ENCODE measurements at regions not wholly inside any gene's neighbourhood (a gene's known extent, or its start where the extent isn't known, plus 50 kb on each side); places are given as distances from the start of the nearest gene placed in this dataset.

- Histone ChIP-seq H3K27me3 (ENCODE audit: insufficient read depth, poor library complexity, severe bottlenecking) (no peaks in the 10 kb centered on the region), H3K27ac (replicated peaks) (no peak overlapping the region), H3K4me3 (replicated peaks; ENCODE audit: insufficient read depth, low read length) (no peak overlapping the region)
- DNase-seq (ENCODE audit: low read depth in 1 of 2, low spot score in 1 of 2) = no peak
- no peak for TF ChIP-seq REST (IDR thresholded peaks at IDR 0.05; ENCODE audit: insufficient replicate concordance, low read depth)
- no peak for TF ChIP-seq CTCF (IDR thresholded peaks at IDR 0.05; ENCODE audit: insufficient read depth, low read length)
- TF ChIP-seq POLR2AphosphoS5 (IDR thresholded peaks at IDR 0.05; ENCODE audit: low read depth) = no peak
- TF ChIP-seq SPI1 (IDR thresholded peaks at IDR 0.05; ENCODE audit: borderline replicate concordance, low read depth) = no peak
- TF ChIP-seq GABPA (IDR thresholded peaks at IDR 0.05; ENCODE audit: low read depth) = no peak
Observed at GRCh38 chr17:10907370-10907769, 69.5 kb upstream of the PIRT start.

- Histone ChIP-seq H3K27ac (replicated peaks) (no peak overlapping the region), H3K4me3 (replicated peaks; ENCODE audit: insufficient read depth, low read length) (no peak overlapping the region), H3K27me3 (ENCODE audit: insufficient read depth, poor library complexity, severe bottlenecking) (no peaks in the 10 kb centered on the region)
- no peak for DNase-seq (ENCODE audit: low read depth in 1 of 2, low spot score in 1 of 2)
- TF ChIP-seq SPI1 (IDR thresholded peaks at IDR 0.05; ENCODE audit: borderline replicate concordance, low read depth) (no peak), GABPA (IDR thresholded peaks at IDR 0.05; ENCODE audit: low read depth) (no peak), REST (IDR thresholded peaks at IDR 0.05; ENCODE audit: insufficient replicate concordance, low read depth) (no peak), POLR2AphosphoS5 (IDR thresholded peaks at IDR 0.05; ENCODE audit: low read depth) (no peak), CTCF (IDR thresholded peaks at IDR 0.05; ENCODE audit: insufficient read depth, low read length) (no peak)
Observed at GRCh38 chr17:10899281-10899680, 61.4 kb upstream of the PIRT start.

- Histone ChIP-seq H3K27me3 (ENCODE audit: insufficient read depth, poor library complexity, severe bottlenecking) (no peaks in the 10 kb centered on the region), H3K27ac (replicated peaks) (no peak overlapping the region), H3K4me3 (replicated peaks; ENCODE audit: insufficient read depth, low read length) (no peak overlapping the region)
- DNase-seq (ENCODE audit: low read depth in 1 of 2, low spot score in 1 of 2) = no peak
- TF ChIP-seq REST (IDR thresholded peaks at IDR 0.05; ENCODE audit: insufficient replicate concordance, low read depth) (no peak), GABPA (IDR thresholded peaks at IDR 0.05; ENCODE audit: low read depth) (no peak), CTCF (IDR thresholded peaks at IDR 0.05; ENCODE audit: insufficient read depth, low read length) (no peak), SPI1 (IDR thresholded peaks at IDR 0.05; ENCODE audit: borderline replicate concordance, low read depth) (no peak), POLR2AphosphoS5 (IDR thresholded peaks at IDR 0.05; ENCODE audit: low read depth) (no peak)
Observed at GRCh38 chr17:10894220-10894619, 56.3 kb upstream of the PIRT start.

Measured in HL-60 (cell line).